DMS53 treated with DMSO at 0.1 percent for 48 hours (cell line): ENCODE measurements at regions not wholly inside any gene's neighbourhood (a gene's known extent, or its start where the extent isn't known, plus 50 kb on each side); places are given as distances from the start of the nearest gene placed in this dataset.
"Not testable (repeated sequence)": the region's sequence is repeated elsewhere in the genome, so short reads cannot be mapped to it uniquely, and the experiment has no call there.

Experiments used
- DNase-seq: peaks from one replicate; lab custom pipeline; 2025; ENCODE audit not compliant: unreplicated experiment; lab: John Stamatoyannopoulos, UW

DNA sequence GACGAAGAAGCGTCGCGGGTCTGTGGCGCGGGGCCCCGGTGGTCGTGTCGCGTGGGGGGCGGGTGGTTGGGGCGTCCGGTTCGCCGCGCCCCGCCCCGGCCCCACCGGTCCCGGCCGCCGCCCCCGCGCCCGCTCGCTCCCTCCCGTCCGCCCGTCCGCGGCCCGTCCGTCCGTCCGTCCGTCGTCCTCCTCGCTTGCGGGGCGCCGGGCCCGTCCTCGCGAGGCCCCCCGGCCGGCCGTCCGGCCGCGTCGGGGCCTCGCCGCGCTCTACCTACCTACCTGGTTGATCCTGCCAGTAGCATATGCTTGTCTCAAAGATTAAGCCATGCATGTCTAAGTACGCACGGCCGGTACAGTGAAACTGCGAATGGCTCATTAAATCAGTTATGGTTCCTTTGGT, 1533.5 kb upstream of the TPTE start:
- not testable (repeated sequence) for DNase-seq

GRCh38 chr21:8988696-8989095, 1532.7 kb upstream of the TPTE start:
- no peak for DNase-seq

DNA sequence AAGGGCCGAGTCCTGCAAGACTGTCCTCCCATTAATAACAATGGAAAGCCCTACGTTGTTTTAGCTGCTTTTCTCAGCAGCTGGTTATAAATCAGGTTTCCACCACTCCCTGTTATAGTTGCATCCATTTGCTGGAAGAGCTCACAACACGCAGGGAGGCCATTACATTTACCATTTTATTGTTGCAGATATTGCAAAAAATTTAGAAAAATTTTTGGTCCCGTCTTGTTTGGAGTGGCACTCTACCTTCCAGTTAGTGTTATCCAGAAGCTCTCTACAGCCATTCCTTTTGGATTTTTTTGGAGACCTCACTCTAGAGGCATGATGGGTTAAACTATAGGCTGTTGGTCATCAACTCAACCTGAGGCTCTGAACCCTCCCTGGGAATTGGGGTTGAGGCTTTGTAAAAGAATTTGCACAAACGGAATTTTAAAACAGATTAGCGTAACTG, 1532.1 kb upstream of the TPTE start:
- DNase-seq, result no peak

DNA sequence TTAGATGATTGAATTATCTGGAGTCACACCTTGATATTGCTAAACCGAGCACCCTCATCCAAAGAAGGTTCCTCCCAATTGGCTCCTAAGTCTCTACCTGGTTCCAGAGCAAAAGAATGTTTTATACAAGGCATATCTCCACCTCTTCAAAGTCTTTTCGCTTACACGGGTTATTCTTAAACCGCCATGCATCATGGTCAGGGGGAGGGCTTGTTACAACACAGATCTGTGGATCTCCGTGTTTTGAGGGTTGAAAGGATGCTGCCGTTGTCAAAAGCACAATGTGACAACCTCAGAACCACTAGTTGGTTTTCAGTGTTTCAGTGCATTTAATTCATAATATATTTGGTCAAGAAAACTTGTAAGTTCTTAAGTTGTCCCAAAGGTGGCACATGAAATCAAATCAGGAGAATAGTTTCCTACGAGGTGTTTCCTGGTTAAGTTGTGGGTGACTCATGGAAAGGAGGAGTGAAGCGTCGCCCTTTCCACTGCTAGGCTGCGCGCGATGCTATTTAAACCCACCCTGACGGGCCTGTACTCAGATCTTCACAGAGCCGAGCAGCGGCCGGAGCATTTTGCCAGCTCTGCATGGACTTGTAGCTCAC, 1531.6 kb upstream of the TPTE start:
- DNase-seq, result no peak

DNA sequence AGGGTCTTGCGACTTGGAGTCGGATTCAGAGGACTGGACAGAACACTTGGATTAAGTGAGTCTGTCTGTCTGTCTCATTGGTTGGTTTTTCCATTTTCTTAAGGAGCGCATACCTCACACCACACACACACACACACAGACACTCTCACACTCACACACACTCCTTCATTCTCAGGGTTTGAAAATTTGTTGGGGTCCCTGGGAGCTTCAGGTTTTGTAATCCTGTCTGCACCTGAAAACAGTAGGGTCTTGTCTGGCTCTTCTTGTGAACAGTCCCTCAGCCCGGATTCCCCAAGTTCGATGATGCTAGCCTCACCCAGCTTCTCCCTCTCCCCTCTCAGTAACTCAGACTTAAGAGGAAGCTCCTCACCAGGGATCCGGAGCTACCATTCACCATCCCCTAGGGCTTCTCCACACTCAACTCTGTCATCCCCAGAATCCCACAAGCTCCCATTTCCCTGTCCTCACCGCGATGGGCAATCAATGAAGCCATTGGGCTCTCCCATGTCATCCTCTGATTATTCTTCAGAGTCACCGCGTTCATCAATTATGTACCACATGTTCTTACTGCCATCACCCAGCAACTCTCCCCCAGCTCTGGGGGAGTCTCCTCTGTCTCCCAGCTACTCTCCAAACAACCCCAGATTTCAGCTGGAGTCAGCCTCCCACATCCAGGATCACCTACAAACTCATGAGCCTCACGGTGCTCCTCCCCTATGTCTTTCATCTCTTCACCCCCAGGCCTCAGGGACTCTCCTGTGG, 1530.9 kb upstream of the TPTE start:
- DNase-seq, result no peak

GRCh38 chr21:8991088-8991907, 1530.1 kb upstream of the TPTE start:
- DNase-seq, result no peak

DNA sequence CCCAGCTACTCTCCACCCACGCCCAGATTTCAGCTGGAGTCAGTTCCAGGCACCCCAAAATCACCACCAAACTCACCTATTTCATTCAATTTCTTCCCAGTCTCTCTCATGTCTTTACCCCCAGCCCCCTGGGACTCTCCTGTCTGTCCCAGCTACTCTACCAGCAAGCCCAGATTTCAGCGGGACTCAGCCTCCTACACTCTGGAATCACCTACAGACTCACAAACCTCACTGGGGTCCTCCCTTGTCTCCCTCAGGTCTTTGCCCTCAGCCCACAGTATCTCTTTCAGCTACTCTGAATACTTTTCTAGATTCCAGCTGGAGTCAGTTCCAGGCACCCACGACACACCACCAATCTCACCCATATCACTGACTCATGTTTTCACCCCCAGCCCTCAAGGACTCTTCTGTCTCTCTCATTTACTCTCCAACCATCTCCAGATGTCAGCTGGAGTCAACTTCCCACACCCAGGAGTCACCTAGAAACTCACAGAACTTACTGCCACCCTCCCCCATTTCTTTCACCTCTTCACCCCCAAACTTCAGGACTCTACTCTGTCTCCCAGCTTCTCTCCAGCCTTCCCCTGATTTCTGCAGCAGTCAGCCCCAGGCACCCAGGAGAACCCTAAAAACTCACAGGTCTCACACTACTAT, 1529.3 kb upstream of the TPTE start:
- DNase-seq, result no peak

DNA sequence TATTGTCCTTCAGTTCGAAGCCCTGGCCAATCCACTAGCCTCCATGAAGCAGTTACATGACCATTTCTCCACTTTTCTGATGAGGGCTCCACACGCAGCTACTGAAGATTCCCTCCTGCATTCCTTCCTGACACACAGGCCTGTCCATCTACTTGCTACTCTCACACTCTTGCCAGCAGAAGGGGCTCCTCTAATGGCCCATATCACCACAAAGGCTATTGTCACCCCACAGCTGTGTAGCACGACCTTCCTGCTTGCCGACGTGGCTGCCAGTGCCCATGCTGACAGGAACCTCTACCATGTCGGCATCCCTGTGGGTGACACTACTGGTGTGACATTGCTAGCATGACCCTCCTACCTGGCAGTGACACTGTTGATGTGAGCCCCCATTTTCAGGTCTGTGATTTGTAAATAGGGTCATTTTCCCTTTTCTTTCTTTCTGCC, 1528.6 kb upstream of the TPTE start:
- DNase-seq, result no peak

DNA sequence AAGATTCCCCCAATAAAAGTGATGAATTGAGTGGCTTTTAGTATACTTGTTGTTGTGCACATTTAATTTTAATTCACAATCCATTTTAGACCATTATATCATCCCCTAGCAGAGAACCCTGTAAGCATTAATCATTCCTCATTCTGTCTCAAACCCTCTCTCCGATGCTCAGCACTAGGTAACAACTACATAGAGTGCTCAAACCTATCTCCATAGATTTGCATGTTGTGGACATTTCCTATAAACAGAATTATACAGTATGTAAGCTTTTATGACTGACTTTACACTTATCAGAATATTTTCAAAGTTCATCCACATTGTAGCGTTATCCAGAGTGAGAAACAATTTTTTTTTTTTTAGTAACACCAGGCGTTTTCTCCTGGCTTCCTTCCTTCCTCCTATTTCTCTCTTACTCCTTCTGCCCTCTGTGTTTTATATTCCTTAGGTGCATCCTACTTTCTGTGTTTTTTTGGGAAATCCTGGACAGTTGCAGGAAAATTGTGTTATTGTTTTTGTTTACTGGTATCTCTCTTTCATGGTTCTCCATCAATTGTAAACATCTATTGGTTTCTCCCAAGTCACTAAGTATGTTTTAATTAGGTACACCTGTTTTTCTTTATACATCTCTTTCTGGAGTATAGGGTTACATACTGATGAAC, 1528.0 kb upstream of the TPTE start:
- DNase-seq, result peak; percentile 60

DNA sequence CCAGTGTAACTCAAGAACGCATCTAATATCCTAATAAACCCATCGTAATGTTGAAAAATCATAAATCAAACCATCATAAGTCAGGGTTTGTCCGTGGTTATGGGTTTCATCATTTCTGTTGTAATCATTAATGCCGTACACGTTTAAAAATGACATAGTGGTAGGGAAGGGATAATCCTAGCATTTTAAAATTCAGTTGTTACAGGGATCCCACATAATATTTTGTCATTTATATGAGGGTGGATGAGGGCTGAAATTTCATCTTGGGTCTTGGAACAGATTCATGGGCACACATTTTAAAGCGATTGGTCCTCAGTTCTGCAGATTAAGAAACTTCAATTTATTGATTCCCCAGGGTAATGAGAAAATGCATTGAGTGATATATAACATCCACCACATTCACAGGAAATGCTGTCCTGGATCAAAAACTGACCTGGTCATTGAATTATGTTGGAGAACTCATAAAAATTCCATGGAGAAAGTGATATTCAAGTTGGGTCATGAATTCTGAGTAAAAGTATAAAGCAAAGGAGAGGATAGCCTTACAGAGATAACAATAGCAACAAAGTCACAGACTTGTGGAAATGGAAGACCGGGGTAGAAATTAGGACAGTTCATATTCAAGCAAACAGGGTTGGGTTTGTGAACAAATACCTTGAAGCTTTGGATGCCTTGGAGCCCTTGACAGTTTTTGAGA, 1527.3 kb upstream of the TPTE start:
- DNase-seq, result peak; percentile 61

DNA sequence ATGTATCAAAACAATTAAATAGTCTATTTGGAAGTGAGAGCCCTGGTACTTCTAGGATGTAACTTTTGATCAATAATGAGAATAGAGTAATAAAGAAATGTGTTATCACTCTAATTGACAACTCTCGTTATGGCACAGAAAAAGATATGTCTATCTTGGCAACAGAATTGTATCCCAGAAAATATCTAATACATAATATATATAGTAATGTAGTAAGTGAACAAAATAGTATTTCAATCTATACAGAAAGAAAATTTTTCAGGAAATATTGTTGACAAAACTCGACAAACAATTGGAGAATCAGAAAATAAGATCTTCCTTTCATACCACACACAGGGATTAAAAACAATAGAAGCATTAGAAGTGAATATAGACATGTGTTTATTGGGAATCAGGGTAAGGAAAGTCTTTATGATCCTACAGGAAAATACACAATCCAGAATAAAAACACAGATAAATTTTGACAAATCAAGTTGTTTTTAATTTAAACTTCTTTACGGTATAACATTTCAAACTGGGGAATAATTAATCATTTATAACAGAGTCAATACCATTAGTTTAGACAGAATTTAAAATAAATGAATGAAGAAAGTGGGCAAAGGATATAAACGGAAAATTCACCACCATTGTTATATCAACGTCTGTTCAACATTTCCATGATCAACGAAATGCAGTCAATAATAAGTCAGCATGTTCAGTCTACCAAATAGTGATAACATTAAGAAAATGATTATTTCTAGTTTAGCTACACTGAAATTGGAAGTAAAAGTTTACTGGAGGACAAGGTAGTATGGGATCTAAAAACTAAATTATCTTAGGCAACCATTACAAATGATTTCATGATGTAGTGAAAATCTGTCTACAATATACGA, 1526.5 kb upstream of the TPTE start:
- DNase-seq, result peak; percentile 60

- peak; percentile 51 for DNase-seq
Measured at GRCh38 chr21:8996487-8996968, 1524.9 kb upstream of the TPTE start.

GRCh38 chr21:8997011-8997440, 1524.4 kb upstream of the TPTE start:
- DNase-seq, result peak; percentile 62

GRCh38 chr21:8997443-8998390, 1523.7 kb upstream of the TPTE start:
- DNase-seq, result peak; percentile 24

GRCh38 chr21:8998480-8998879, 1522.9 kb upstream of the TPTE start:
- DNase-seq, result not testable (repeated sequence)

GRCh38 chr21:8998946-8999681, 1522.3 kb upstream of the TPTE start:
- DNase-seq, result peak; percentile 63

- not testable (repeated sequence) for DNase-seq
Measured at GRCh38 chr21:9000132-9000531, 1521.3 kb upstream of the TPTE start.
